ENCODE measurements at regions not wholly inside any gene's neighbourhood (a gene's known extent, or its start where the extent isn't known, plus 50 kb on each side); places are given as distances from the start of the nearest gene placed in this dataset.
"Not testable (repeated sequence)": the region's sequence is repeated elsewhere in the genome, so short reads cannot be mapped to it uniquely, and the experiment has no call there.

GRCh38 chr20:43350694-43351093 lies 107.0 kb upstream of the SRSF6 start:
- TF ChIP-seq STAT3 (IDR thresholded peaks at IDR 0.05; ENCODE audit: low read depth, low read length); TCF3 (IDR thresholded peaks at IDR 0.05; ENCODE audit: borderline replicate concordance, insufficient read depth, low read depth, low read length); JUND (IDR thresholded peaks at IDR 0.05; ENCODE audit: low read depth, low read length); MXI1 (IDR thresholded peaks at IDR 0.05; ENCODE audit: low read depth, low read length); NR2C1 (IDR thresholded peaks at IDR 0.05); PAX5 (IDR thresholded peaks at IDR 0.05; ENCODE audit: borderline replicate concordance, low read depth, low read length); SP1 (IDR thresholded peaks at IDR 0.05; ENCODE audit: low read depth, low read length); CHD1 (IDR thresholded peaks at IDR 0.05; ENCODE audit: low read depth, low read length); POLR2AphosphoS2 (IDR thresholded peaks at IDR 0.05; ENCODE audit: low read depth, low read length); POLR2A (IDR thresholded peaks at IDR 0.05; ENCODE audit: low read depth, low read length): not testable (repeated sequence)

All from GM12878 (cell line).